PC-3 (cell line): ENCODE measurements at regions not wholly inside any gene's neighbourhood (a gene's known extent, or its start where the extent isn't known, plus 50 kb on each side); places are given as distances from the start of the nearest gene placed in this dataset.

ENCODE experiments used
- CTCF ChIP-seq: fragments of 300-600 bp; sonication (generic); conservative IDR thresholded peaks from 2 replicates; pipeline ENCODE4 v1.5.1; 2017; ENCODE audit warnings: antibody characterized with exemption, low read depth, mild to moderate bottlenecking, low read length
- EZH2 ChIP-seq: fragments of 300-600 bp; sonication (generic); IDR thresholded peaks from one replicate; pipeline ENCODE4 v1.6.1; 2017; ENCODE audit warnings: antibody characterized with exemption, mild to moderate bottlenecking, low read length; ENCODE audit not compliant: unreplicated experiment
- EZH2phosphoT487 ChIP-seq: fragments of 300-600 bp; sonication (generic); IDR thresholded peaks from 2 replicates; pipeline ENCODE4 v1.6.1; 2018; ENCODE audit warnings: mild to moderate bottlenecking, antibody characterized with exemption, low read length, borderline replicate concordance

GRCh38 chr14:96962337-96962736 lies 165.2 kb downstream of the VRK1 start:
- TF ChIP-seq CTCF (no peak), EZH2 (no peak), EZH2phosphoT487 (no peak)
